Psoas muscle (tissue), 7 donors: ENCODE measurements at regions not wholly inside any gene's neighbourhood (a gene's known extent, or its start where the extent isn't known, plus 50 kb on each side); places are given as distances from the start of the nearest gene placed in this dataset.

ENCODE experiments used
- ATAC-seq, 4 donors: fragments of 200-7000 bp; cut with Tn5 transposase; one replicate each; pipeline ENCODE4 v1.9.1; 2020; ENCODE audit warnings: moderate library complexity in 3 of 4, mild to moderate bottlenecking in 2 of 4
- DNase-seq, 2 donors: peaks; one replicate each; pipeline ENCODE4 v3.0.0-alpha.2; 2020
- H3K27ac ChIP-seq: fragments of 200-600 bp; one replicate; pipeline ENCODE4 v1.8.0; 2022
- H3K27me3 ChIP-seq, 3 donors: fragments of 200-600 bp in 1 of 3; one replicate each; pipeline versions ENCODE4 v1.6.1 to v1.8.0; 2013 to 2022; ENCODE audit warnings: low read length in 2 of 3, mild to moderate bottlenecking in 2 of 3, moderate library complexity in 1 of 3; ENCODE audit not compliant: insufficient read depth in 3 of 3
- H3K36me3 ChIP-seq, 2 donors: fragments of 200-600 bp in 1 of 2; one replicate each; pipeline versions ENCODE4 v1.6.1 to v1.8.0; 2013 to 2022; ENCODE audit warnings: low read depth in 1 of 2, mild to moderate bottlenecking in 1 of 2, moderate library complexity in 1 of 2; ENCODE audit not compliant: insufficient read depth in 1 of 2
- H3K4me1 ChIP-seq: fragments of 200-600 bp; one replicate; pipeline ENCODE4 v1.8.0; 2022
- H3K4me3 ChIP-seq: fragments of 200-600 bp; one replicate; pipeline ENCODE4 v1.8.0; 2022; ENCODE audit warnings: mild to moderate bottlenecking
- H3K9me3 ChIP-seq: fragments of 200-600 bp; one replicate; pipeline ENCODE4 v1.8.0; 2022
- WGBS, 3 donors: extraction: QIAGEN DNeasy Blood & Tissue Kit; methylation state at CpG; one replicate each; pipeline versions ENCODE4 v1.1.6 to v1.1.7; 2013; 5-methylcytosine and 5-hydroxymethylcytosine counted together
- intact Hi-C, 2 donors: fragments of 100-400 bp; cut with DNase I; formaldehyde crosslinking; loops; one replicate each; pipeline versions ENCODE4 v1.11.0 to v1.14.2; 2022
- TF ChIP-seq, protein P1 (sequence below): fragments of 200-600 bp; IDR thresholded peaks from one replicate; pipeline ENCODE4 v1.8.0; 2022; ENCODE audit warnings: antibody characterized with exemption
- donor health status: healthy with polysubstance abuse.
- donor health status: DM: no; HTN: no; CAD: no; lungs with moderate emphysema.
- donor health status: Bipolar disorder and iron deficiency.
- donor health status: healthy.
- donor health status: DM: yes; HTN: yes; CAD: no.
- donor health status: DM: no; HTN: no; CAD: no.
- donor health status: DM: yes; HTN: yes; CAD: no.

DNA sequence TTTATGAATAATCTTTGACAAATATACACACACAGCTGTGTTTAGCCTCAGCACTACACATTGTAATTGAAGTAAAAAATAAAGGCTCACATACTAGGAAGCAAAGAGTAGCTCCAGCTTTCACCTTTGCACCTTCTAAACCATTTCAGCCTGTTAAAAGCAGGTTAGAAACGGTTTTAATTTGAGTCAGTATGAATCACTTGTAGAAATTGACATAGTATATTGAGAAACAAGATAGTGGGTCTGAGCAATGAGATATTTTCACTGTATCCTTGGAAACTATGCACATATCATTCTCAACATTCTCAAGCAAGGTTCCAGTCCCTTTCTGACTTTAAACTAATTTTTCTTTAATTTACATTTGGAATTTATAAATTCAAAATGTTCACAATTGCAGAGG is 380.3 kb downstream of the AASDHPPT start:
- Histone ChIP-seq H3K9me3 (no peaks in the 10 kb centered on the region), H3K4me3 (no peak overlapping the region), H3K27ac (no peak overlapping the region), H3K4me1 (no peaks in the 10 kb centered on the region), H3K27me3 (no peaks in the 10 kb centered on the region), H3K36me3 (no peaks in the 10 kb centered on the region)
- TF ChIP-seq, protein P1, sequence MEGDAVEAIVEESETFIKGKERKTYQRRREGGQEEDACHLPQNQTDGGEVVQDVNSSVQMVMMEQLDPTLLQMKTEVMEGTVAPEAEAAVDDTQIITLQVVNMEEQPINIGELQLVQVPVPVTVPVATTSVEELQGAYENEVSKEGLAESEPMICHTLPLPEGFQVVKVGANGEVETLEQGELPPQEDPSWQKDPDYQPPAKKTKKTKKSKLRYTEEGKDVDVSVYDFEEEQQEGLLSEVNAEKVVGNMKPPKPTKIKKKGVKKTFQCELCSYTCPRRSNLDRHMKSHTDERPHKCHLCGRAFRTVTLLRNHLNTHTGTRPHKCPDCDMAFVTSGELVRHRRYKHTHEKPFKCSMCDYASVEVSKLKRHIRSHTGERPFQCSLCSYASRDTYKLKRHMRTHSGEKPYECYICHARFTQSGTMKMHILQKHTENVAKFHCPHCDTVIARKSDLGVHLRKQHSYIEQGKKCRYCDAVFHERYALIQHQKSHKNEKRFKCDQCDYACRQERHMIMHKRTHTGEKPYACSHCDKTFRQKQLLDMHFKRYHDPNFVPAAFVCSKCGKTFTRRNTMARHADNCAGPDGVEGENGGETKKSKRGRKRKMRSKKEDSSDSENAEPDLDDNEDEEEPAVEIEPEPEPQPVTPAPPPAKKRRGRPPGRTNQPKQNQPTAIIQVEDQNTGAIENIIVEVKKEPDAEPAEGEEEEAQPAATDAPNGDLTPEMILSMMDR, result no peak
- WGBS, 3 donors, result 47 to 52% (median 50%) methylated on average over 1 of the region's 1 CpG
- ATAC-seq (no peak), DNase-seq (no peak)
- intact Hi-C loops, result no loop called here

DNA sequence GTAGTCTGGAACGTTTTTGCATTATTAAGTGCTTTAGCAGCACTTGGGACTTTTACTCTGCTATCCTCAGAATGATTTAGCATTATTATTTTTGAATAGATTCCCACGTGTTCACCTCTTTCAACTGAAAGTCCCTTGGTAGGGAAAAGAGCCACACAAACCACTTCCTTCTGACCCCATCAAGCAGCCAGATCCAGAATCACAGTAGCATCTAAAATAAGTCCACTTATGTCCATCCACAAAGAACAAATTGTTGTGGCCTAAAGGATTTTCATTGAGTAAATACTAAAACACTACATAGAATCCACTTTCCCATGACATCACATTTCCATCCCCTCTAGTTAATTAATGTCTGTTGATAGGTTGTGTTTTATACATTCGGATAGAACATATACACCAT is 381.7 kb downstream of the AASDHPPT start:
- 44 to 59% (median 53%) methylated on average over 3 of the region's 3 CpGs for WGBS, 3 donors

DNA sequence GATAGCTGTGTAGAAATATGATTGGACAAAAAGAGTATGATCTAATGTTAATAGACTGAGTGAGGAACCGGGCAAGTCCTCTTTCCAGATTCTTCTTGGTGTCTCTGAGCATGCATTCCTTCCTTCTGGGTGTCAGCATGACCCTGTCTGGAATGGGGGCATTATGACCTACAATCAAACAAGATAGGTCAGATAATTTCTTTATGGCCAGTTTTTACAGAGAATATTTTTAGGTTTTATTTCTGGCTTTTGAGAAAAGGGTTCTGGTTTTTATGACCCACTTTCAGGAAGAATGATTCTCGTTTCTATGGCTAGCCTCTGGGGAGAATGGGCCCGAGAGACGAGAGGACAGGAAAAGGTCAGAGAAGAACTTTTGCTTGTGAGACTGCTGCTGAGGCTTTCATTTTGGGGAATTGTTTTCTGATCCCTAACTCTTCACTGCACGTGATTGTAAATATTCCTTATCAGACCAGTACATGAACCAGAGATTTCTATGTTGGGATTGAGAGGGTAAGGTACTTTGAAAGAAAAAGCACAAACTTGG is 383.8 kb downstream of the AASDHPPT start:
- ATAC-seq (no peak), DNase-seq (no peak)
- Histone ChIP-seq H3K36me3 (no peaks in the 10 kb centered on the region), H3K4me3 (no peak overlapping the region), H3K9me3 (no peaks in the 10 kb centered on the region), H3K27me3 (no peaks in the 10 kb centered on the region), H3K4me1 (no peaks in the 10 kb centered on the region), H3K27ac (no peak overlapping the region)
- WGBS, 3 donors, result 49 to 60% (median 52%) methylated on average over 5 of the region's 5 CpGs
- TF ChIP-seq, protein P1, result no peak
- intact Hi-C loops, result no loop called here

More for the DNA sequence above, 381.7 kb downstream of the AASDHPPT start:
- H3K4me3 ChIP-seq, result no peak overlapping the region
- intact Hi-C loops, result no loop called here
- ATAC-seq, result no peak
- H3K27me3 ChIP-seq, result no peaks in the 10 kb centered on the region
- no peaks in the 10 kb centered on the region for H3K4me1 ChIP-seq
- H3K9me3 ChIP-seq, result no peaks in the 10 kb centered on the region
- TF ChIP-seq, protein P1, result no peak
- H3K27ac ChIP-seq, result no peak overlapping the region
- no peaks in the 10 kb centered on the region for H3K36me3 ChIP-seq
- no peak for DNase-seq

DNA sequence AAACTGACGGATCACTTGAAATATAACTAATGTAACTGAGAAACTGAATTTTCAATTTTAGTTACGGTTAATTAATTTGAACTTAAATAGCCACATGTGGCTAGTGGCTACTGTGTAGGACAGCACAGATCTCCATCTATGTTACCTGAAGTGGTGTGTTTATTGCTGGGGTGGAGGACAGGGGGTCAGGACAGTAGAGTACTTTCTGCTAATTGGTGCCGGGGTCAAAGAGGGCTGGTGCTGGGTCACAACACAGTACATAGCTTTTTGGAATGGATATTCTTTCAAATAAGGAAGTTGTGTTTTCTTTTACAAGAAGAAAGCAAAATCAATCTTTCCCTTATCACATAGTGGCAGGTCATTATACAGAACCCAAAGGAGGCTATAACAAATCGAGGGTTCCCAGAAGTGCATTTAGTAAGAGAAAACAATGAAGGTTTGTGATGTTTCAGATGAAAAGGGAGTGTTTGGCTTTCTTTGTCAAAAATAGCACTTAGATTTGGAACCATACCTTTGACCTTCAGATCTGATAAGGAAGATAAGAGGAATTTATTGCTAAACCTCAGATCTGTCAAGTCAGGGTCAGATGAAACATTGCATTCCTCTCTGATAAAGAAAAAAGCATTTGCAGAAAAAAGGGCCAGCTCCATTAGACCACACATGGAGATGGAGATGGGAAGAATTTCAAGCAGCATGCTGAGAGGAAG is 384.5 kb downstream of the AASDHPPT start:
- H3K9me3 ChIP-seq, result no peaks in the 10 kb centered on the region
- WGBS, 3 donors, result 76 to 84% (median 81%) methylated on average over 4 of the region's 4 CpGs
- intact Hi-C loops, result no loop called here
- DNase-seq (no peak), ATAC-seq (no peak)
- H3K36me3 ChIP-seq, result no peaks in the 10 kb centered on the region
- H3K4me1 ChIP-seq, result no peaks in the 10 kb centered on the region
- TF ChIP-seq, protein P1, result no peak
- no peak overlapping the region for H3K27ac ChIP-seq
- no peak overlapping the region for H3K4me3 ChIP-seq
- H3K27me3 ChIP-seq, result no peaks in the 10 kb centered on the region

DNA sequence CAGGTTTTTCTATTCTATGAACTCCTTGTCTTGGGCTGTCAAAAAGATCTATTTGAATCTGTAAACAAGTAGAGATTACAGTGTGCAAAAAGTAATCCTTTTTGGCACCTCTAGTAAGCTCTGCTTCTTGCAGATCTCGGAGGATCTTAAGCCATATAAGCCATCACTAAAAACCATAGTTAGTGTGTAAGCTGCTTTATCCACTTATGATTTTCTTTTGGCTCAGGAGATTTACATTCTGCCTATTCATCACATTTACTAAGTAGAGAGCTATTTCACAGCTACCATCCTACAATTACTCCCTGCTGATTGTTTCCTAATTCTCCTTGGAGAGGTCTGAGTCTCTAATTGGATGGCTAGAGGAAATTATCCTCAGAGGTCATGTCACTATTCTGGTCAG is 385.7 kb downstream of the AASDHPPT start:
- no peaks in the 10 kb centered on the region for H3K4me1 ChIP-seq
- no peaks in the 10 kb centered on the region for H3K9me3 ChIP-seq
- 15 to 46% (median 23%) methylated on average over 1 of the region's 1 CpG for WGBS, 3 donors
- intact Hi-C loops, result no loop called here
- DNase-seq (no peak), ATAC-seq (no peak)
- H3K27ac ChIP-seq, result no peak overlapping the region
- TF ChIP-seq, protein P1, result no peak
- H3K4me3 ChIP-seq, result no peak overlapping the region
- H3K36me3 ChIP-seq, result no peaks in the 10 kb centered on the region
- H3K27me3 ChIP-seq, result no peaks in the 10 kb centered on the region
